HK-2 (cell line): ENCODE measurements at regions not wholly inside any gene's neighbourhood (a gene's known extent, or its start where the extent isn't known, plus 50 kb on each side); places are given as distances from the start of the nearest gene placed in this dataset.

Experiments
- DNase-seq: peaks from one replicate; pipeline ENCODE4 v3.0.0-alpha.2; 2018; ENCODE audit not compliant: unreplicated experiment

DNA sequence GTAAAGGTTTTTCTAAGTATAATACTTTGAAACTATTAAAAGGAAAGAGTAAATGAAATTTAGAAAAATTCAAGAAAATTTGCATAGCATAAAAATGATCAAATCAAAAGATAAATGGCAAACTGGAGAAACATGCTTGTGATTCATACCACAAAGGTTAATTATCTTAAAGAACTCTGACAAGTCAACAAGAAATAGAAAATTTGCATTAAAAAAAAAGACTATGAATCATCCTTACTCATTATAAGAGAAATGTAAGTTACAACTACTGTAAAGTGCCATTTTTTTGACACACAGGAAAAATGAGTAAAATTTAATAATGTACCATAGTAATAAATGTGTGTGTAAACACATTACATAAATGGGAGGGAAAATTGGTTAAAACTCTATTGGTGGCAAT, 624.4 kb upstream of the C9orf72 start:
- no peak for DNase-seq

DNA sequence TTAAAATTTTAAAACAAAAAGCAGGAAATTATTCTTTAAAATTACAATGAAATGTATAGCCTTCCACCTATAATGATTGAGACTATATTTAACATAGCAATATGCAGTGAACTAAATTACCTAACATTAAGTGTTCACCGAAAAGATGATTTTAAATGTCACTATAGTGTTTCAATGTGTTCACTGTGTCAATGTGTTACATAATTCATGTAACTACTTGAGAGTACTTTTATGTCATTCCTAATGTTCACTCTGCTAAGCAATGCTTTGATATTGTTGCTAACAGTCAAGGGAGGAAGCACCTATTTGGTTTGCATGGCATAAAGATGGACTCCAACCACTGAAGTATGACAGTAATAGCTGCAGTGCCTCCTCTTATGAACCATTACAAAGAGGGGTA, 629.8 kb upstream of the C9orf72 start:
- no peak for DNase-seq

DNA sequence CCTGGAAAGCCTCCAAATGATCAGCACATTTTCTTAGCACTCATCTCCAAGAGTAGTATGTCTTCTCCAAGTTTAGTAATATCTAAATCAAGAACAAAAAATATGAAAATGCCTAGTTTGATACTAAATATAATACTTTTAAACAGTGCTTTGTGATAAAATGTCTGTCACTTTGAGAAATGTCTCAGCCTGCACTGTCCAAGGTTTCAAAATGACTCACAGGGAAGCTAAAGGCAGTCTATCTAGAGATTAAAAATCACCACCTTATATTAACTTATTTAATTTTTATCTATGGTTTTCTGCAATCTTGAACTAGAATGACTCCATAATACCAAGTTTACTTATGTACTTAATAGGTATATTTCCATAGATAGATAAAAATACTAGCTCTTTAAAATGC, 633.0 kb upstream of the C9orf72 start:
- DNase-seq = no peak

DNA sequence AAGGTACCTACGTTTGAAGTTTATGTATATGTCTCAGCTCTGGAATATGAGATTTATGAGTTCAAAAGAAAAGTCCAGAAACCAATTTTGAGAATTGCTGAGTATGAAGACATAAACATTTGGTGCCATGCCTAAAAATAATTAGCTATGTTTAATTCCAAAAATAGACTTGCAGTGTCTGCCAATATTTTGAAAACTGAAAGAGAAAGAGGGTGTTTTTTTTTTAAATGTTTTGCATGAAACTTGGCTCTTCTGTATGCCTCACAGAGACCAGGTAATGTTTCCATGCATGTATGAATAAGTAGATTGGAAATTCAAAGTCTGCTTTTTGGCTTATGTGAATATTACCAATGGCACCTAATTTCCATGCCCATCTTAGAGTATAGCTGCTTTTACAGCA, 634.4 kb upstream of the C9orf72 start:
- no peak for DNase-seq

DNA sequence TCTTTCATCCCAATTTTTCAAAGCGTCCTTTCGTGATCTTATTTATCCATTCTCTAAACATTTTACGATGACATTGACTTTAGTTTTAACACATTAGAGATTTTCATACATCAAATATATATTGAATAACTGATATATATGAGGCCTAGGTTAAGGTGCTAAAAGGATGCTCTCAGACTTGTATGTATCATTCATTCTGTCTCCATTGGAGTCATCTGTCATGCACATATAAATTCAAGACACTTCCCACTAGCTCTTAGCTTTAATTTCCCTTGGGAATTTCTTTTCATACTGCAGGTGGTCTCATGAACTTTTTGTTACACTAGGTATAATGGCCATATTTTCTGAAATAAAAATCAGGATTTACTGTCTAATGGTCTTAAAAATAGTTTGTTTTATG, 635.8 kb upstream of the C9orf72 start:
- DNase-seq = no peak

DNA sequence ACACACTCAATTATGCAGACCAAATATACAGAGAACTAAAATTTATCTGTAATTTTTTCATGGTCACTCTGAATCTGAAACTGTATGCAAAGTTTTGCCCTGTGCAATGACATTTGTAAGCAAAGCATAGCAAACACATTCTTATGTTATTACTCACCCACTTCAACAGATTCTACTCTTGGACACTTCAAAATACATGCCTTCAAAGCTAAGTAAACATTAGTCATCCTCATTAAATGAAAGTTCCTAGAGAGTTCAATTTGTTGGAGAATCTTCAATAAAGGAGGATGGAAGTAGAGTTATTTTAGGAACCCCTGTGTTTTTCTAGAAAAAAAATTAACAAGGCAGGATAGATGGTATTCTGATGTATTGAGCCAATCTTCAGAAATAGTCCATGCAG, 639.7 kb upstream of the C9orf72 start:
- DNase-seq = no peak

DNA sequence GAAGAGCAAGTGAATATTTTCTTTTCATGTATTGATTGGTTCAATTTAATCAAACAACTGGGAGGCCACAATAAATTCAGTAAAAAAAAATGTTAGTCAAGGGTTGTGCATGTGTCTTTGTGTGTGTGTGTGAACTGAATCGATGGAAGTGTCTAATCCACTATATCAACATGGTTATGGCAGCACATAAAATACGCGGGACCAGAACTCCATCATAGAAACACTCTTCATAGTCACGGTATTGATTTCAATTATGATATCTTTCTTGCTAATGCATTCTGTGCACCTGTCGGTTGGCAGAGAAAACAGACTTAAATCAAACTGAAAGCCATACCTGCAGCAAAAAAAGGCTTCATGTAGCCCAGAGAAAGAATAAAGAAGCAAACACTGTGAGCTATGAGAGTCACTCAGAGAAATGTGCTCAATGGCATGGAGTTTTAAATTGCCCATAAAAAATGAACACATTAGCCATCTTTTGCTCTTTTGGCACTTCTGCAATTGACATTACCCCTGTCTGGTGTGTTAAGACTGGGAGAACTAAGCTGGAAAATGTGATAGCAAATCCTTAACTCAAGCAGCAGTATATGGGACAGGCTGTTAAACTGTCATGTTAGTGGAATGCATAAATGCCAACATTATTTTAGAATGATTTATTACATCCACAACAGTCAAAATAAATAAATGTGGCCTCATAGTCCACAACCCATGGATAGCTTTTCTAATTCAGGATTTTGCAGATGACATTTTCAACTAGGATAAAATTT, 642.4 kb upstream of the C9orf72 start:
- DNase-seq = no peak

DNA sequence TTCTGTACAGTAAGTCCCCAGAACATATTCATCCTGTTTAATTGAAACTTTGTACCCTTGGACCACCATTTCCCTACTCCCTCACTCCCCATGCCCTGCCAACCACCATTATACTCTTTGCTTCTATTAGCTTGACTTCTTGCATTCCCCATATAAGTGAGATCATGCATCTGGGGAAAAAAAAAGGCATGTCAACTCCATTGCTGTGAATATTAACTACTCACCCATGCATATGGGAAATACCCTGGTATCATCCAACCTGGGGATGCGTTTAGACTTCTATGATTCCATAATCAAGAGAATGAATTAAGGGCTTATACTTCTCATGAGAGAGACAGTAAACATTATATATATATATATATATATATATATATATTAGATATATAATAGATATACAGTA, 659.4 kb upstream of the C9orf72 start:
- DNase-seq = no peak

DNA sequence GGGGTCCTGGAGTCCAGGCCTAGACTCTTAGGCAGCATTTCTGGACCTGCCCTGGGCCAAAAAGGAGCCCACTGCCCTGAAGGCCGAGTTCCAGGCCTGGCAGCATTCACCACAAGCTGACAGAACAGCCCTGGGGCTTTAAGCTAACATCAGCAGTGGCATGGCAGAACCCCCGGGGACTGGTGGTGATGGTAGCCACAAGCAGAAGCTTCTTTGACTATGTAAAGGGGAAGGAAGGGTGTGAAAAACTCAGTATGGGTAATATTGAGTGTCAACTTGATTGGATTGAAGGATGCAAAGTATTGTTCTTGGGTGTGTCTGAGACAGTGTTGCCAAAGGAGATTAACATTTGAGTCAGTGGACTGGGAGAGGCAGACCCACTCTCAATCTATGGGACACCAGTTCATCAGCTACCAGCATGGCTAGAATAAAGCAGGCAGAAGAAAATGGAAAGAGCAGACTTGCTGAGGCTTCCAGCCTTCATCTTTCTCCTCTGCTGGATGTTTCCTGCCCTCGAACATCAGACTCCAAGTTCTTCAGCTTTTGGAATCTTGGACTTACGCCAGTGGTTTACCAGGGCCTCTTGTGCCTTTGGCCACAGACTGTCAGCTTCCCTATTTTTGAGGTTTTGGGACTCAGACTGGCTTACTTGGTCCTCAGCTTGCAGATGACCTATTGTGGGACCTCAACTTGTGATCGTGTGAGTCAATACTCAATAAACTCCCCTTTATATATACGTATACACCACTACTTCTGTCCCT, 661.0 kb upstream of the C9orf72 start:
- peak; percentile 7 for DNase-seq

DNA sequence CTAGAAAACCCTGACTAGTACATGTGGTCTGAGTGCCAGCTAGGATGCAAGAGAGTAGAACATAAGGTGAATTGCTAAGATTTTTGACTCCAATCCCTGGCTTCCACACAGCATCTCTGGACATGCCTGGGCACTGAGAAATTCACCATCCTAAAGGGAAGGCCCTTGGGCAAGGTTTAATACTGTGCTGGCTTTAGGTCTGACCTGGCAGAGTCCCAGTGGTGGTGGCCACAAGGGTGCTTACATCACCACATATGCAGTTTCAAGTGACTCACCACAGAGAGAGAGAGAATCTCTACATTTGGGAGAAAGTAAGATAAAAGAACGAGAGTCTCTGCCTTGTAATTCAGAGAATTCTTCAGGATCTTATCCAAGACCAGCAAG, 661.6 kb upstream of the C9orf72 start:
- peak; percentile 55 for DNase-seq

DNA sequence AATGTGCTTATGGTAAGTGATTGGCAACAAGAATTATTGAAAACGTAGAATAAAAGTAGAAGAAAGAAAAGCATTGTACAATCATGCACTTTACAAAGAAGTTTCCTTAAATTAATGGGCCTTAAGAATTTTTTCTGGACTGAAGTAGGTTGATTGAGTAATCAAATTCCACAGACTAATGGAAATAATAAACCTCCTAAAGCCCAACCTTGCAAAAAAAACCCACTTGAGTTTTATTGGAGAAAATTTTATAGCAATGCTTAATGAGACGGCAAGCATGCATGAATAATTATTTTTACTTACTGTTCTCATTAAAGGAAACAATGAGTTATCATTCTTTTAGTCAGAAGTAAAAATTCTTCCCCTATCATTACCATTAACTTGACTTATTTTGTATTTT, 676.1 kb upstream of the C9orf72 start:
- DNase-seq = no peak

DNA sequence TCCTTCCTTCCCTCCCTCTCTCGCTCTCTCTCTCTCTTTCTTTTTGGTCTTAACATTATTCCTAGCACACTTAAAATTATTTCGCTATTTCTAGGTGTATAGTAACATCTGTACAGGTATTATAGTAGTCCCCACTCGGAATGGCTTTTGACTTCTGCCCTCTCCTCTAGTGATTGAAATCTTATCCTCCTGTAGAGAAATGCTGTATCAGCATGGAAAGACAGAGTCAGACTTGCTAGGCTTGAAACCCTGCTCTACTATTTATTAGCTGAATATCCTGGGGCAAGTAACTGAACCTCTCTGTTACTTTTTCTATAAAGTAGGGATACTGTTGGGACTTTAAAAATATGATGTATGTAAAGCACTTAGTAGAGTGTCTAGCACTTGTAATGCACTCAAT, 681.9 kb upstream of the C9orf72 start:
- DNase-seq = no peak

DNA sequence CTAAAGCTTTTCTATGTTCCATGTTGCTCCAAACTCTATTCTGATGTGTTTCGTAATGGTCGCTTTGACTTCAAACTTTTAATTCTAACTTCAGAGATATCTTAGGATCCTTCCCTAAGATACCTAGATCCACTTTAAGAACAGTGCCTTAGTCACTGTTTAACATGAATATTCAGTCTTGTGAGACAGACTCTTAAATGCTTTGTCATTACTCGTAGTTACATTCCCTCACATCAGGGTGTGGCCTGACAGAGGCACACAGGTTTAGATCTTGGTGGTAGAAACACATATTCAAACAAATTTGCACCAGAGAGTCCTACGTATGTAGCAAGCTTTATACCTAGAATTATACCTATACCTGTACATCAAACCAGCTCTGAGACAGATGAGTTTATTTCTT, 687.0 kb upstream of the C9orf72 start:
- DNase-seq = no peak

DNA sequence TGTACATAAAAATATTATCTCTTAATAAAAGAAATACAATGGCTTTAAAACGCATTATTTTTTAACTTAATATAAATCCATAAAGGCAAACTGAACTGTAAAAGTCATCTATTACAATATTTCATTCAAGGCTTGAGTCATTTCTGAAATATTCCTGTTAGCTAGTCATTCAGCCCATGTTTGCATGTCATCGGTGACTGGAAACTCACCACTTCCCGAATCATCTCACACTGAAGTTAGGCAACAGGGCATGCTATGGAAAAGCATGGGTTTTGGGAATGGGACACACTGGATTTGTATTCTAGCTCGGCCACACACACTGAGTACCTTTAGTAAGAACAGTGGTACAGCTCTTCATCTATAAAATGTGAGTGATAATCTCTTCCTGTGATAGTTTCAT, 691.1 kb upstream of the C9orf72 start:
- DNase-seq = no peak

DNA sequence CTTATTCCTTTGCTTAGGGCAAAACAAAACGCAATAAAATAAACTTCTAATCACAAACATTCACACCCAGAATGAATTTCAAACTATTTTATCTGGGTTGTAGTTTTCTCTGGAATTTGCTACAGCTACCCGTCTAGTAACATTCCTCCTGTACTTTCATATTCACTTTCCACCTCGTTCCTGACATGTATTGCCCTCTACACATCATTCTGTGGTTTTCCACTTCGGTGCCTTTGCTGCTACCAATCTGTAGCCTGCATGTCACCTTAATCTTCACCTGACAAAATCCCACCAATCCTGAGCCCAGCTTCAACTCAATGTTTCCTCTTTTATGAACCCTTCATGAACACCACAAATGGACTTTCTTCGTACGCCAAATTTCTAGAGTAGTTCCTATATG, 694.1 kb upstream of the C9orf72 start:
- DNase-seq = peak; percentile 8

DNA sequence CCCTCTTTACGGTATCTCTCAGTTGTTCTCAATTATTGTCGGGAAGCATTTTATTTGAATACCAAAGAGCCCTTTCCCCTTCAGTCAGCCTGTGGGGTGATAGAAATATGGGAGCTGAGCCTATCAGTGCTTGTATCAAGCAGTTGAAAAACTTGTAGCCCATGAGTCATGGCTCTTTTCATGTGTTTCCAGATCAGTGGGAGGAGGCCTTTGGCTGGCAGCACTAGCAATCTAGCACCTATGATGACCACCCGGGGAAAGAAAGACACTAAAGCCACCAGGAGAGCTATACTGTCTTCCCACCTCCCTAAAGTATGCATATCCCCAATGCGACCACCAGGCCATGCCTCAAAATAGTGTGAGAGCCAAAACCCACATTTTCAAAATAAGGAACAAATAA, 696.9 kb upstream of the C9orf72 start:
- DNase-seq = no peak

DNA sequence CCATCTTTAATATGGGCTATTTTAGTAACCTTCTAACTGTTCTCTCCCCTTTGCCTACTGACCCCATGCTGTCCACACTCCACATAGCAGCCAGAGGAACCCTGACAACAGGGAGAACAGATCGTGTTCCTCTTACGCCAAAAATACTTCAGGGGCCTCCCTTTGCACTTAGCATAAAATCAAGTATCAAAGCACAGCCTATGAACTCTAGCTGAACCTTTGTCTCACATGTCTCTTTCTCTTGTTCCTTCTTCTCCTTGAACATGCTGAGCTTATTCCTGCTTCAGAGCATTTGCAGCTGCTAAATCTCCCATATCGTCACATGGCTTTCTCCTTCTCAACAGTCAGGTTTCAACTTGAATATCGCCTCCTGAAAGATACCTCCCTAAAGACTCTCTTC, 698.8 kb upstream of the C9orf72 start:
- DNase-seq = no peak

DNA sequence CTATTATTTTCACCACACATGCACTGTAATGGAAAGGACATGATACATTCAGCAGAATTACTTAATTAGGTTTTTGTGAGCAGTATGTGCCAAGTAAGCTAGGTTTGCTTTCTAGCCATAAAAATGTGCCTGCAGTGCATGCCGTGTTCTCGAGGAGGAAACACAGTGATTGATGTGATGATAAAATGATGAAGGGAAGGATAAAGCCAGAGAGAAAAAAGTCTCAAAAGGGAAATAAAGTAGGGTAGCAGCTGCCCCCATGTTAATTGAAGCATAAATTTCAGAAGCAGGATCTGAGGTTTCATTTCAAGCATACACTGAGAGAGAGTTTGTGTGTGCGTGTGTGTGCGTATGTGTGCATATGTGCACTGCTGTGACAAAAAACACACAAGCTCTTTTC, 714.2 kb upstream of the C9orf72 start:
- no peak for DNase-seq

DNA sequence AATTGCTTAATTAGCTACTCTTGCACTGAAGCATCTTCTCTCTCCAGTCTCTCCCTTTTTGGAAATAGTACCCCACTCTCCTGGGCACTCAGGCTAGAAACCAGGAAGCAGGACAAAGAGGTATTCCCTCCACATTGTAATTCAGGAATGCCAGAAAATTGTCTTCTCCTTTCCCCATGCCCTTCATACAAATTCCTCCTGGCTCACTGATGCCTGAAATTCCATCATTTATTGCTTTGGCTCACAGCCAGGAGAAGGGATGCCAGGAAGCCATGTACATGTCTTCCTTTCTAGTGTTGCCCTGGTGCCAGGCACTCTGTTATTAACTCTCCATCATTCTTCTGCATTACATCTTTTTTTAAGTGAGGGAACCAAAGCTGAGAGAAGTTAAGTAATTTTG, 716.5 kb upstream of the C9orf72 start:
- peak; percentile 1 for DNase-seq

DNA sequence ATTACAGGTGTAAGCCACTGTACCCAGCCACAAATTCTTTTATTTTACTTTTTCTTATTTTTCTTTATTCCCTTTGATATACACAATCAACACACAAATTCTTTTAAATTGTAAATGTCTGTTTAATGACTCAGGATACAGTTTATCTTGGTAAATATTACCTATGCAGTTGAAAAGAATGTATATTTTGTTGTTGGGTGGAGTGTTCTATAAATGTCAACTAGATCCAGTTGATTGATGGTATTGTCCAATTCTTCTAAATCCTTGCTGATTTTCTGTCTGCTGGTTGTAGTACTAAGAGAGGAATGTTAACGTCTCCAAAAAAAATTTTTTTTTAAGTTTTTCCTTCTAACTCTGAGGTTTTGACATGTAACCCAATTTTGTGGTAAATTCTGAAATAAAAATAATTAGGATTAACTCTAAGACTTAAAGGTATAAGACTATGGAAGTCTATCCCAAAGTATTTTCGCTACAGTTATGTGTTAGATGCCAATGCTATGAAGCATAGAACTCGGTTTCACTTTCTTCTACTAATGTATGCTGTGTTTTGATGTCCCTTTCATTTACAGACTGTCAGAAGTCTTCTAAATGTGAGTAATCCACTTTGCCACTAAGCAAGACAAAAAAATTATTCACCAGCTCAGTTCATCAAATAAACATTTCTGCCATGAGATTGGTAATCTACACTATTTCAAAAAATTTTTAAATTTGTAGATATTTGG, 720.2 kb upstream of the C9orf72 start:
- no peak for DNase-seq

DNA sequence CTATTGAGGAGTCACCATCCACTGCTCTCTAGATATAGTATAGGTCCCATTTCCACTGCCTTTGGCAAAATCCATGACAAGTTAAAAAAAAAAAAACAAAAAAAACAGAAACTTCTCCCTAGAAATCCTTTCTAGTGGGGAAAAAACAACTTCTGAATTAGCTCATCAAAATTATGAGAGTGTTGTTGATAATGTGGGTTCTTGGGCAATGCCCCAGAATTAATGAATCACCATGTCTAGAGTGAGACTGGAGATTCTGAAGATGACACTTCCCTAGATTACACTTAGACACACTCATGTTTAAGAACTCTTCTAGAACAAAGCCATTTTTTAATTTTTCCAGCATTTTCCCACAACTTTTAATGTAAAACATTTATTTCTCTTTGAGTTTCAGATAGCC, 728.0 kb upstream of the C9orf72 start:
- DNase-seq = no peak

DNA sequence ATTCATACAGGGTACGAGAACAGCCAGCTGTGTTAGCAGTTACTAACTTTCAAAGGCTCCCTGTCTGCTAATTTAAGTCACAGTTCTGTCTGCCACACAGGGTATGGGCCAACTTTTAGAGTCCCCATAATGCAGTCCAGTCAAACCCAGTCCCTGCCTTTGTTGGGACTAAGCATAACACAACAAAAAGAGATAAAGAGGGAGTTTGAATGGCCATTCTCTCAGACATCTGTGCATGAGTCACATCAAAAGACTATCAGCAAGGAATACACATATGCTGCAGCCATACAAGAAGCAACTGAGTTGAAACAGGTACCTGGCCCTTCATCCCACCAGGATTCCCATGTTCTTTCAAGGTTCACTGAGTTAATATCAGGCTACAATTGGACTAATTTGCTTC, 744.5 kb upstream of the C9orf72 start:
- DNase-seq = no peak

DNA sequence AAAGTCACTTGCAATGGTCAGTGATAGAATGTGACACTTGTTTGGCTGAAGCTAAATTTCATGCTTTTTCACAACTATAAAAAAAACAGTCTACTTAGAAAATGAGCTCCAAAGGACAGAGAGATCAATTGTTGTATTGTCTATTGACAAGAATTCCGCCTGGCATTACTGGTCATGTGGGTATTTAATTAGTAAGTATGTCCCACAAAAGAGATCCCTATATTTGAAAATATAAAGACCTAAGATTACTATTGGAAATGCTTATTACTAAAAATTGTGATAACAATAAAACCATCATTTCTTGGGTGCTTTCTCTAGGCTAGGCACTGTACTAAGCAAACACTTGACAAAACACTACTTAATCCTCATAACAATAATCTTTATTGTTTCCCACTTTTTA, 745.2 kb upstream of the C9orf72 start:
- no peak for DNase-seq
